B cell (primary cell): ENCODE measurements at regions not wholly inside any gene's neighbourhood (a gene's known extent, or its start where the extent isn't known, plus 50 kb on each side); places are given as distances from the start of the nearest gene placed in this dataset.

Experiments
- EZH2 ChIP-seq: IDR thresholded peaks from 2 replicates; pipeline ENCODE4 v1.6.1; 2012; ENCODE audit warnings: borderline replicate concordance, low read depth, mild to moderate bottlenecking, moderate library complexity, low read length; ENCODE audit not compliant: insufficient read depth, poor library complexity, severe bottlenecking
- TF ChIP-seq, protein P1 (sequence below): fragments of 200-600 bp; IDR thresholded peaks from one replicate; pipeline ENCODE4 v1.8.0; 2022; ENCODE audit warnings: antibody characterized with exemption, mild to moderate bottlenecking

GRCh38 chr5:39992617-39993202, 567.9 kb upstream of the DAB2 start:
- TF ChIP-seq, protein P1, sequence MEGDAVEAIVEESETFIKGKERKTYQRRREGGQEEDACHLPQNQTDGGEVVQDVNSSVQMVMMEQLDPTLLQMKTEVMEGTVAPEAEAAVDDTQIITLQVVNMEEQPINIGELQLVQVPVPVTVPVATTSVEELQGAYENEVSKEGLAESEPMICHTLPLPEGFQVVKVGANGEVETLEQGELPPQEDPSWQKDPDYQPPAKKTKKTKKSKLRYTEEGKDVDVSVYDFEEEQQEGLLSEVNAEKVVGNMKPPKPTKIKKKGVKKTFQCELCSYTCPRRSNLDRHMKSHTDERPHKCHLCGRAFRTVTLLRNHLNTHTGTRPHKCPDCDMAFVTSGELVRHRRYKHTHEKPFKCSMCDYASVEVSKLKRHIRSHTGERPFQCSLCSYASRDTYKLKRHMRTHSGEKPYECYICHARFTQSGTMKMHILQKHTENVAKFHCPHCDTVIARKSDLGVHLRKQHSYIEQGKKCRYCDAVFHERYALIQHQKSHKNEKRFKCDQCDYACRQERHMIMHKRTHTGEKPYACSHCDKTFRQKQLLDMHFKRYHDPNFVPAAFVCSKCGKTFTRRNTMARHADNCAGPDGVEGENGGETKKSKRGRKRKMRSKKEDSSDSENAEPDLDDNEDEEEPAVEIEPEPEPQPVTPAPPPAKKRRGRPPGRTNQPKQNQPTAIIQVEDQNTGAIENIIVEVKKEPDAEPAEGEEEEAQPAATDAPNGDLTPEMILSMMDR: no peak
- no peak for TF ChIP-seq EZH2
